ENCODE measurements at regions not wholly inside any gene's neighbourhood (a gene's known extent, or its start where the extent isn't known, plus 50 kb on each side); places are given as distances from the start of the nearest gene placed in this dataset.
"Not testable (repeated sequence)": the region's sequence is repeated elsewhere in the genome, so short reads cannot be mapped to it uniquely, and the experiment has no call there.

DNA sequence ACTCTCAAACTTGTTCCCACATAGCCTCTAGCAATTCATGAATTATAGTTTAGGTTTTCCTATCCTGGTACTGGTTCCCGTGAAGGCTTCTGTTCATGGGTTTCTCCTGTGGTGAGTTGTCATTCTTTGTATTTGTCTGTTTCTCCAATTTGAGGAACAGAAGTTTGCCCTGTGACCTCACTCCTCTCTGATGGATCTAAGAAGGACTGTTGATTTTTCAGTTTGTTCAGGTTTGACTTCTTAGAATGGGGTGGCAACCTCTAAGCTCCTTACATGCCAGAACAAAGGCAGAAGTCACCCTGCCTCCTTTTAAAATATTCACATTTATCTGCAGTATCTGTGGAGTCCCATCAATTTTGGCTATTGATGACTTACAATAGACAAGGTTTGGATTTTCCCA is 354.0 kb downstream of the SPRY2 start:
- no peak for DNase-seq

DNA sequence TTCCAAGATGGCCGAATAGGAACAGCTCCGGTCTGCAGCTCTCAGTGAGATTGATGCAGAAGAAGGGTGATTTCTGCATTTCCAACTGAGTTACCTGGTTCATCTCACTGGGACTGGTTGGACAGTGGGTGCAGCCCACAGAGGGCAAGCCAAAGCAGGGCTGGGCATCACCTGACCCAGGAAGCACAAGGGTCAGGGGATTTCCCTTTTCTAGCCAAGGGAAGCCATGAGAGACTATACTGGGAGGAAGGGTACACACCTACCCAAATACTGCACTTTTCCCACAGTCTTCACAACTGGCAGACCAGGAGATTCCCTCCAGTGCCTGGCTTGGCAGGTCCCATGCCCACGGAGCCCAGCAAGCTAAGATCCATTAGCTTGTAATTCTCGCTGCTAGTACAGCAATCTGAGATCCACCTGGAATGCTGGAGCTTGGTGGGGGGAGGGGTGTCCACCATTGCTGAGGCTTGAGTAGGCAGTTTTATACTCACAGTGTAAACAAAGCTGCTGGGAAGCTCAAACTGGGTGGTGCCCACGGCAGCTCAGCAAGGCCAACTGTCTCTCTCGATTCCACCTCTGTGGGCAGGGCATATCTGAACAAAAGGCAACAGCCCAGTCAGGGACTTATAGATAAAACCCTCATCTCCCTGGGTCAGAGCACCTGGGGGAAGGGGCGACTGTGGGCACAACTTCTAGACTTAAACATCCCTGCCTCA is 365.8 kb downstream of the SPRY2 start:
- not testable (repeated sequence) for DNase-seq

DNA sequence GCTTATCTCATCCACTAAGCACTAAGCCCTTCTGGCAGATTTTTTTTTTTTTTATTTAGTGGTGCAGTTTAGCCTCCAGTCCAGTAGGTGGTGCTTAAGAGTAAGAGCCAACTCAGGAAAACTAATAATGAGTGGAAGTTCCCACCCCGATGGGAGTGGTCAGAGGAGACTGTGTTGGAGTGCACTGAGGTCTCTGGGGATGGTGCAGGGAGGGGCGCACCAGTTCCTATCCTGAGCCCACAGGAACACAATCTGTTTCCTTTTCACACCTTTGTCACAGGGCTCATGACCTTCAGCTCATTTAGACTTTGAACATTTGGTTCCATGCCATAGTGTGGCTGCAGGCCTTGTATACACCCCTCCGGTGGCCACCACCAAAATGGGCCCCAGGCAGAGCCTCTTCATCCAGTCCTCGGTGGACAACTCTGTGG is 367.4 kb downstream of the SPRY2 start:
- DNase-seq: no peak

DNA sequence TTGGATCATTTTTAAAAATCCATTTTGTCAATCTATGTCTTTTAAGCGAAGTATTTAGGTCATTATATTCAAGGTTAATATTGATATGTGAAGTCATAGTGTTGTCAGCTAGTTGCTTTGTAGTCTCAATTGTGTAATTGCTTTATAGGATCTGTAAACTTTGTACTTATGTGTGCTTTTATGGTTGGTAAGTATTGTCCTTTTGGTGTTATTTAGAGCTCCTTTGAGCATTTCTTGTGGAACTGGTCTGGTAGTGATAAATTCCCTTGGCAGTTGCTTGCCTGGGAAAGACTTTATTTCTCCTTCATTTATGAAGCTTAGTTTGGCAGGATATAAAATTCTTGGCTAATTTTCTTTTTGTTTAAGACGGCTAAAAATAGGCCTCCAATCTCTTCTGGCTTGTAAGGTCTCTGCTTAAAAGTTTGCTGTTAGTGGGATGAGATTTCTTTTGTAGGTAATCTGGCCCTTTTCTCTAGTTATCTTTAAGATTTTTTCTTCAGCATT is 368.8 kb downstream of the SPRY2 start:
- no peak for DNase-seq

DNA sequence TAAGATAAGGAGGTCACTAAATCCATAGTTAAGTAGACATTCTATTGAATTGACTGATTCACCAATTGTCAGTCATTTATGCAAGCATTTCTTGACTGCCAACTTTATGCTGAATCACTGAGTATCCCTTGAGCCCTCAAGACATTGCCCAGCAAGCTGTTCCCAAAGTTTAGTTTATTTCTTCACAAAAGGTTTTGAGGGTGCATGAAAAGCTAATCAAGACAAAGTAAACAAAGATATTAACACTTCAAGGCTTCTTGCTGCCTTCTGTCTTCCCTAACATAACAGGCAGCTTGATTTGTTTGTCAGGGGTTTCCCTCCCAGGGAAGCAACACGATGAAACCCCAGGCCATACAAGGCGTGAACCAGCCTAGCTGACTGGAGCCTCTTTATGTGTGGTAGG is 374.4 kb downstream of the SPRY2 start:
- no peak for DNase-seq

DNA sequence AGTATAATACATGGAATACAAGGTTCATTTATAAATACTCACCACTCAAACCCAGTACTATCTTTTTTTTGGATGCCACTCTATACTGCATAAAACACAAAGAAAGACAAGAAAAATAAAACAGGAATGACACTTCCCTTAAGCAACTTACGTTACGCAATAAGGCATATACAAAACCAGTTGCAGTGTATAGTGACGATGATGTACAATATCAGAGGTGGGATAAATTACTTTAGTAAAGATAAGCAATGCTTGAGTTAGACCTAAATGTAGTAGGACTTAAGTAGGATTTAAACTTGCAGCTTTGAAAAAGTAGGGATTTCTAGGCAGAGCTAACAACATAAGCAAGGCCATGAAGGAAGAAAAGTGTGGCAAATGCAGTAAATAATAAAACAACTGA is 374.9 kb downstream of the SPRY2 start:
- no peak for DNase-seq

DNA sequence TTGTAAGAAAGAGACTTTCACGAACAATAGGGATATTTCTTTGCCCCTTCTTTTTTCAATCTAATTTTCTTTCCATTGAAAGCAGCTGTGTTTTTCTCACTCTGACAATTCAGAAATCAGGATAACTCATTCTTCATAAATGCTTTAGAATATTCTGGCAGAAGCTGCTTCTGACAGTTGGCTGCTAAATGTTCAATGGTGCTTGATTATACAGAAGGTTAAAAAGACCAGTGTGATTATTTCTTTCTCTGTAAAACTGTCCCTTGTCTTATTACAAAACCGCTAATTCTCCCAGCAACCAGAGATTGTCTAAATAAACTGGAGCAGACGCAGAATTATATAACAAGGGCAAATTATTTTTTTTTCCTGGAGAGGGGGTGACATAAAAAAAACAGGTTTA is 394.4 kb downstream of the SPRY2 start:
- no peak for DNase-seq

DNA sequence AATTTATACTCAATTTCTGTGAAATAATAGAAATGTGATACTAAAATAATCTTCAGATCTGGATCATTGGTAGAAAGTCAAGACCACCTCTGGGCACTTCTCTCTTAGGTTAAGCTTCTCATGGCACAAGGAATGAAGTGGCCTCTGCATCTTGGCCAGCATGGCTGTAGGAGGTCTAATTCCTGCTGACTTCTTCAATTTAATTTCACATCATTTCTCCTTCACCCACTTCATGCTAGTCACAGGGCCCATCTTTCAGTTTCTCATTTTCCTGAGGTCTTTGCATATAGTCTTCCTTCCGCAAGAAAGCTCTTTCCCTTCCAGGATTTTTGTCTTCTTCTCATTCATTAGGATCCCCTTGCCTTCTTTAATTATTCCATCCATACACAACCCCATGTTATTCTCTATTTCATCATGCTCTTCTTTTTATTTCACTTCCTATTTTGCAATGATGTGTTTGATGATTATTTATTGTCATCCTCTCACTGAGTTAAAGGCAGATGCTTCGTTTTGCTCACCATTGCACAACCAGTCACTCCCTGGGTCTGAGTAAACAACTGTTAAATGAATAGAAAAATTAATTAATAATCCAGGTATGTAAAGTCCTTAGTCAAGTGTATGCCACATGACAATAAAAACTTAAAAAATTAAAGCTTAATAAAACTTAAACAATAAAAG is 397.4 kb downstream of the SPRY2 start:
- DNase-seq: no peak

DNA sequence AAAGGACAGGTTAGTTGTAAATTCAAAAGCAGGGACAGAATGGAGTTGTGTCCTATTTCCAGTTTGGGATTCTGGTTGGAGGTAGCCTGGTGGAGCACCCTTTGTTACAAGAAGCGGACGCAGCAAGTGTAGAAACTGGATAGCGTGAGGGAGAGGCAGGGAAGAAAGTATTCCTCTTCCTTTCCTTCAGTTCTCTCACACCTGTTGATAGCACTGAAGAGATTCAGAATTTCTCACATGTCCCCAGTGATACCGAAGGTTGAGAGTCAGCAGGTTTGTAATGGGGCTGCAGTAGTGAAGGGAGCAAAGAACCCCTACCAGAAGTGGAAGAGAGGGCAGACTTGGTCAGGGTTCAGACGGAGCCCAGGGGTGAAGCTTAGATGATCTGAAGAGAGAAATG is 399.2 kb downstream of the SPRY2 start:
- no peak for DNase-seq

DNA sequence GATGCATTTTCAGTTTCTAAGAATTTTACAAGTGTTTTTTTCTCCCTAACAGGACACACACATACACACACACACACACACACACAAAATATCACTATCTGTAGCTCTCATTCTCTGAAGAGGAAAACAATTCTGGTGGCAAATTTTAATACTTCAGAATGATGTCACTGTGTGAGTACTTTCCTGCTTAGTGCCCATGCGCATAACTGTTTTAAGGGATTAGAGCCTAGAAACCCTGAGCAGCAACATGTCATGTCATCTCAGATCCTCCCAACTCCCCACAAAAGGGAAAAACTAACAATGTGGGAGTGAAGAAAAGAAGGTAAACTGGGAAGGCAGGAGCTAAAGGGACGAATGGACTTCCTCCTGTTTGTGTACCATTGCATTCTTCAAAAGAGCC is 401.2 kb downstream of the SPRY2 start:
- DNase-seq: no peak

DNA sequence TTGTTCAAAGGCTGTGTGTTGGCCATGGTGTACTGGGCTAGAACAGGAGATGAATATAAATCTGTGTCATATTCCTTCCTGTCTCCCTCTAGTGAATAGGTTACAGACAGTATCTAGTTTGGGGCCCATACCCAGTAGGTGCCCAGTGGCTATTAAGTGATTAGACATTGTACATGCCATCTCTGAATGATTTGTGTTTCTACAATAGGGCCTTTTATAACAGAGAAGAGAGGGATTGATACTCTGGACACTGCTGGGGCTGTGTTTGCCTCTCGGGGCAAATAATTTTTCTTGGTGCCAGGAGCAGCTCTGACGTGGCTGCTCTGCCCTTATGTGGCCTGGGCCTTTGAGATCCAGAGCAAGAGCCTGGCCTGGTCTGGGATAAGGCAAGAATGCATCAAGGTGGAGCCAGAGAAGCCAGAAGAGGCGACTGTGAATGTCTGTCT is 403.1 kb downstream of the SPRY2 start:
- DNase-seq: no peak

DNA sequence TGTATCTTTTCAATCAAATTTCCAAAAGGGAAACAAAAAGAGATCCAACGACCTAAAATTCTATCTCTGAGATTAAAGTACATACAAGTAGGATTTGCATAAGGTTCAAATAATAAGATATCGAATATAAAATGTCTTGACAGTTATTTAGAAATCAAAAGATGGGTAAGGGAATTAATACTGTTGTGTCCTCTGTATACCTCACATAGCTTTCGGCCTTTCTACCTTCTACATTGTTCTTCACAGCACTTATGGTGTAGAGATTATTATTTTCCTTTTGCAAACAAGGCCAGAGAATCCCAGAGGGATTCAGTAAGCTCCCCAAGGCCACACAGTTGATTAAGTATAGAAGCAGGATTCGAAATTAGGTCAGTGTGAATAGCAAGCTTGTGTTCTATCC is 403.6 kb downstream of the SPRY2 start:
- DNase-seq: no peak

DNA sequence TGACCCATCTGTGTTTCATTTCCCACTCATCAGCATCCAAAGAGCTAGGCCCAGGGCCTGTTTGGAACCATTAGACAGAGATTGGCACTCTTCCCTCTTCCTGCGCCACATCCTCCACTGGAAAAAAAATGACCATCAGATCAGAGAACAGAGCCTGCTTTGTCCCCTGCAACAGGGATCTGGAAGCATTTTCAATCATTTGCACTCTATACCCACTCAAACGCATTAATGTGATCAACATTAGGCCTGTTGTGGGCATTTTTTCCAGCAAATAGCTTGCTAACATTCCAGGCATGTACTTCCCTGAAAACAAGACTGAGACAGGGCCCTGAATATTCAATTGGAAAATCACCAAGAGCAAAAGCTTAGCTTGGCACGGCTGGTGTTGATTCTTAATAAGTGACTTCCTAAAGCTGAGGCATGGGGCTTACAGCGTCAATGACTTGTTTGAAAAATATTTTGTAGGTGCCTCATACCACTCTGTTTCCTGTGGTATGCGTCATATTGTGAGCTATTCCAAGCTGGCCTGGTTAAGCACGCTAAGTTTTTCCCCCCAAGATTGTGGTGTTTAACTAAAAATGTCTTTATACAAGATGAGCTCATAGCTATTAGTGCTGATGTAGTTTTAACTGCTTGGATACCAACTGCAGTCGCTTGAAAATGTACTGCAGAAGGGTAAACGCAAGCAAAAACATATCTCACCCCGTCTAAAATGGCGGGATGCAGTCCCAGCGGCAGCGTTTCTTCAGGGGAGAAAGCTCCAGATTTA is 404.4 kb downstream of the SPRY2 start:
- DNase-seq: no peak

DNA sequence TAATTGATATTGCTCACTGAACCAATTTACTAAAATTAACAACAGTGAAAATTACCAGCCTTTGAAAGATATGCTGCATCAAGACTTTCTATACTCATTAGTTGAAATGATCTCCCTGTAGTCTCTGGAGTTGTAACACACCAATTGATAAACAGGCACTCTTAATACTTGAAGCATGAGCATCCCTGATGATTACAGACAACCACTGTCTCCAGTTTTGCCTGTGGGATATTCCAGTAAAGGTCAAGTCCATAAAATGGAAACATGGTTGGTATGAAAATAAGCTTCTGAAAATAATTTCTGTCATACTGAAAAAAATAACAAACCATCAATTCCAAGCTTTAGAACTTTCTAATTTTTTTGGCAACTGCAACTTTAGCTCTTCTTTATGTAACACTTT is 405.8 kb downstream of the SPRY2 start:
- DNase-seq: no peak

DNA sequence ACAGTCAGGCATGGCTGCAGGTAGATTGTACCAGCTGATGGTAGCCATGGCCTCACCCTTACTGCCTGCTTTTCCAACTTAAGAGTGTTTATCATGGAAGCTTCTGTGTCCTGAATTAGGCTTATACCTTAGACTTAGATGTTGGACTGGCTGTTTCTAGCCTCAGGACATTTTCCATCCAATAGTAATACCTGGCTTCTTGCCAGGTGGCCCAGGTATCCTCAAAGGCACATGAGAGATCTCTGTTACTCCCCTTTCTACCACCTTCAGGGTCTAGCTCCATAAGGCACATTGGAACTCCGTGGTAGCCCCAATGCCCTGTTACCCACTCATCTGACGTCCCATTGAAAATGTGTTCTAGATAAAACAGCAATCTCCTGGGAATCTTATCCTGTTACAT is 407.5 kb downstream of the SPRY2 start:
- no peak for DNase-seq

DNA sequence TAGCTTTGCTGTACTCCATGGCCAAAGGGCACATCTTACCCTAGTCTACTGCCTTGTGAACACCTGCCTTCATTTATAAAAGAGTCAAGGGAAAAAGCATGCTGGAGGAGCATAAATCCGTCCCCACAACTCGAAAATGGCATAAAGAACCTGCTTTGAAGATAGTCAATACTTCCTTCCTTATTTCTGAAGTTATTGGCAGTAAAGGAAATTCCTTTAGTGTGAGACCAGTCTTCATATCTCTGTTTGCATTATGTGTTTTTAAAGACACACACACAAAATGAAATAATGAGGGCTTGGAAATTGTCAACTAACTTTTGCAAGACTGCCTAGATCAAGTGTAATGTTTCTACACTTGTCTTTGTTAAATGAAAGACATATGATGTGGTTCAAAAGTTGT is 408.4 kb downstream of the SPRY2 start:
- DNase-seq: no peak

DNA sequence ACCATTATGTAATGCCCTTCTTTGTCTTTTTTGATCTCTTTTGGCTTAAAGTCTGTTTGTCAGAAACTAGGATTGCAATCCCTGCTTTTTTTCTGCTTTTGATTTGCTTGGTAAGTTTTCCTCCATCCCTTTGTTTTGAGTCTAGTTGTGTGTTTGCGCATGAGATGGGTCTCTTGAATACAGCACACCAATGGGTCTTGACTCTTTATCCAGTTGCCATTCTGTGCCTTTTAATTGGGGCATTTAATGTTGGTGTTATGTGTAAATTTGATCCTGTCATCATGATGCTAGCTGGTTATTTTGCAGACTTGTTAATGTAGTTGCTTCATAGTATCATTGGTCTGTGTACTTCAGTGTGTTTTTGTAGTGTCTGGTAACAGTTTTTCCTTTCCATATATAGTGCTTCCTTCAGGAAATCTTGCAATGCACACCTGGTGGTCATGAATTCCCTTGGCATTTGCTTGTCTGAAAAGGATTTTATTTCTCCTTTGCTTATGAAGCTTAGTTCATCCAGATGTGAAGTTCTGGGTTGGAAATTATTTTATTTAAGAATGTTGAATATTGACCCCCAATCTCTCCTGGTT is 416.9 kb downstream of the SPRY2 start:
- DNase-seq: not testable (repeated sequence)

DNA sequence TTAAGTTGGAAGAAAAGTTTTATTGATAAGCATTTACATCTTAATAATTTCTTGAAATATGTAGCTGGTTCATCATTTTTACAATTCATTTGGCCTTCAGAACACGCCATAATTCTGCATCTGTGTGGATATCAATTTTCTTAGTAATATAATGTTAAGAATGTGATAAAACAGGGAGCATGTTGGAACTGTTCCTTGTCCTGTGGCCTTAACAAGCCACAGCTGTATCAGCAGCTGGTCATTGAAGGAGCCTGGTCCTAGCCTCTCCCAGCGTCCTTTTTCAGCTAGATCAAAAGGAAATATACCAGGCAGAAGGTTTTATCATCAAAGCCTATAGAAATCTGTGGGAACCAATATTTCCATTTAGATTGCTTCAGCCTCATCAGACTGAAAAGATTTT is 421.8 kb downstream of the SPRY2 start:
- DNase-seq: no peak

DNA sequence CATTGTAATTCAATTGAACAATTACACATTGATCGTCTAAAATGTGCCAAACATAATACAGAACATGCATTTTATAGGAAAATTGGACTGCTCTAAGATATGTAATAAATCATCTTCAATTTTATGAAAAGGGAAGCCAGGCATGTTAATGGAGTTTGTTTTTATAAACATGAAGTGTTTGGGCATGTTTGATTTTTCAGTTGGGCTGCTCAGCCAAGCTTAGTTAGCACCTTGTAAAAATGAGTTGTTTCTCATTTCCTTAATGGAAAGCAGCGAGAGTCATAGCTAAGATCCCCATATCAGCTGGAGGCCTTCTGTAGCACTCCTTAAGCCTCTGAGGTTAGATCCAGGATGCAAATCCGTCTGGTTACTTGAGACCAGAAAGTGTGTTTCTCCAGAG is 422.3 kb downstream of the SPRY2 start:
- no peak for DNase-seq

DNA sequence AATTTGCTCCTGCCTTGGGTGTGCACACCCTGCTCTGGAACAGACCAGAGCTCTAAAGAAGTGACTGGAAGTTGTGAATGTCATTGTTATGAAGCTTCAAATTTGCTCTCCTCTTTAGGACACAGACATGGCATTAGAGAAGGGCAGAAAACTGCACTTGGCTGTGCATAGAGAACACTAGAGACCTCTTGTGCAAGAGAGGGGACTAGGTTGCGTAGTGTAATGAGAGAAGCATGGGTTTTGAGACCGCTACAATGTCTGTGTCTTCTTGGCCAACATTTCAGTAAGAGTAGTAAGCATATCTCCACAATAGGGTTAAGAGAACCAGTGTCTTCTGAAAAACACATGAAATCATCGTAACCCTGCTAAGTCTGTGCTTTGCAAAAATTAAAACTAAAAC is 423.3 kb downstream of the SPRY2 start:
- DNase-seq: no peak

DNA sequence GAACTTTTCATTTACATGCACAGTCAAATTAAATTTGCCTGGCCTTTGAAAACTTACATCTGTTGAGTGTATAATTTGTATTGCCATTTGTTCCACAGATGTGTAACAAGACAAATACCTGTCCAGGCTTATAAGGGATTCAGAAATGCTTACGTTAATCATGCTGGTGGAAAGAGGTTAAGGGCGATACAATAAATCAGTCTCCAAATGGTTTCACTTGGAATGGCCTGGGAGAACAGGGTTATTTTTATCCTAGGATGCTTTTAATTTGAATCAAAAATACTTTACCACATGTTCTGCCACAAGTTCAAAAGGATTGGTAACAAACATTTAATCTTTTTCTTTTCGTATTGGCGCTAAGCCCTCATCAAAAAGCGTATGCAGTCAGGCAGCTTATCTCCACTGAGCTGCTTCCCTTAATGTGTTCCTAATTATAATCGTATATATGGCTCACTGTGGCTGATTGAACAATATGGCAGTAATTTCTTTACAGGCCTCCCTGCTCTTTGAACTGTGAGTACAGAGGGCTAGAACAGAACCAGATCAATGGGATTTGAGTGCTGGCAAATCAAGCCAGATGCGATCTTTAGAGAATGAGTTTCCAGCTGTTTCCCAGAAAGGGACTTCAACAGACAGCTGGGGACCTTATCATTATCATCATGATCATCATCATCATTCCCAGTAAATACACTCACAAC is 425.7 kb downstream of the SPRY2 start:
- no peak for DNase-seq
